ENCODE measurements at regions not wholly inside any gene's neighbourhood (a gene's known extent, or its start where the extent isn't known, plus 50 kb on each side); places are given as distances from the start of the nearest gene placed in this dataset.

GRCh38 chr9:86644675-86645034 lies 290.4 kb upstream of the TUT7 start:
- Histone ChIP-seq H3K79me2 (ENCODE audit: control insufficient read depth, insufficient read depth, low read length) (no peaks in the 10 kb centered on the region), H4K20me1 (ENCODE audit: control insufficient read depth, insufficient read depth, low read length, poor library complexity, severe bottlenecking) (no peaks in the 10 kb centered on the region), H3K27me3 (replicated peaks in 1 of 4; ENCODE audit: control extremely low read depth in 1 of 4, control insufficient read depth in 3 of 4, insufficient read depth in 4 of 4, low read length in 3 of 4) (no peaks in the 10 kb centered on the region), H3K4me2 (replicated peaks; ENCODE audit: low read depth, low read length, poor library complexity, severe bottlenecking) (no peak overlapping the region), H2AFZ (ENCODE audit: insufficient read depth, low read depth, low read length, poor library complexity, severe bottlenecking) (no peak overlapping the region), H3K9me3 (ENCODE audit: control extremely low read depth in 1 of 3, control insufficient read depth in 2 of 3, insufficient read depth in 1 of 3, low read length in 2 of 3) (no peaks in the 10 kb centered on the region), H3K36me3 (replicated peaks in 1 of 2; ENCODE audit: control extremely low read depth in 1 of 2, control insufficient read depth in 1 of 2, extremely low read depth in 1 of 2, insufficient read depth in 2 of 2, low read length in 1 of 2) (no peaks in the 10 kb centered on the region), H3K27ac (ENCODE audit: low read length in 2 of 2) (no peak overlapping the region), H3K4me3 (ENCODE audit: control extremely low read depth in 1 of 5, extremely low read depth in 1 of 5, insufficient read depth in 1 of 5, low read depth in 2 of 5, low read length in 4 of 5) (no peak overlapping the region), H3K9ac (ENCODE audit: low read length) (no peak overlapping the region), H3K4me1 (ENCODE audit: control insufficient read depth in 2 of 2, insufficient read depth in 2 of 2, low read length in 2 of 2) (no peaks in the 10 kb centered on the region)
- ATAC-seq (ENCODE audit: low read depth) (no peak), DNase-seq (no peak)
- Mint-ChIP-seq H3K27ac (no peak overlapping the region), H3K9me3 (ENCODE audit: insufficient read depth) (no peaks in the 10 kb centered on the region), H3K4me3 (no peak overlapping the region), H3K27me3 (peaks cover 4% of the 10 kb centered on the region), H3K4me1 (no peaks in the 10 kb centered on the region)
- intact Hi-C loops (cut with micrococcal nuclease), result no loop called here
- ChIA-PET POLR2A (no interaction called here), CTCF (no interaction called here)
- TF ChIP-seq, protein P1, sequence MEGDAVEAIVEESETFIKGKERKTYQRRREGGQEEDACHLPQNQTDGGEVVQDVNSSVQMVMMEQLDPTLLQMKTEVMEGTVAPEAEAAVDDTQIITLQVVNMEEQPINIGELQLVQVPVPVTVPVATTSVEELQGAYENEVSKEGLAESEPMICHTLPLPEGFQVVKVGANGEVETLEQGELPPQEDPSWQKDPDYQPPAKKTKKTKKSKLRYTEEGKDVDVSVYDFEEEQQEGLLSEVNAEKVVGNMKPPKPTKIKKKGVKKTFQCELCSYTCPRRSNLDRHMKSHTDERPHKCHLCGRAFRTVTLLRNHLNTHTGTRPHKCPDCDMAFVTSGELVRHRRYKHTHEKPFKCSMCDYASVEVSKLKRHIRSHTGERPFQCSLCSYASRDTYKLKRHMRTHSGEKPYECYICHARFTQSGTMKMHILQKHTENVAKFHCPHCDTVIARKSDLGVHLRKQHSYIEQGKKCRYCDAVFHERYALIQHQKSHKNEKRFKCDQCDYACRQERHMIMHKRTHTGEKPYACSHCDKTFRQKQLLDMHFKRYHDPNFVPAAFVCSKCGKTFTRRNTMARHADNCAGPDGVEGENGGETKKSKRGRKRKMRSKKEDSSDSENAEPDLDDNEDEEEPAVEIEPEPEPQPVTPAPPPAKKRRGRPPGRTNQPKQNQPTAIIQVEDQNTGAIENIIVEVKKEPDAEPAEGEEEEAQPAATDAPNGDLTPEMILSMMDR (IDR thresholded peaks at IDR 0.05), result no peak
- TF ChIP-seq EZH2 (IDR thresholded peaks at IDR 0.05; ENCODE audit: borderline replicate concordance, insufficient read depth, low read depth, low read length, poor library complexity, severe bottlenecking), result no peak
- no CpG with 5 or more reads among the region's 4 CpGs for WGBS (ENCODE audit: insufficient coverage)

- intact Hi-C loops (cut with micrococcal nuclease), result no loop called here
- ChIA-PET POLR2A (no interaction called here), CTCF (no interaction called here)
- no peaks in the 10 kb centered on the region for H3K27me3 ChIP-seq (replicated peaks in 1 of 4; ENCODE audit: control extremely low read depth in 1 of 4, control insufficient read depth in 3 of 4, insufficient read depth in 4 of 4, low read length in 3 of 4)
- no peak overlapping the region for H3K4me3 Mint-ChIP-seq
- H4K20me1 ChIP-seq (ENCODE audit: control insufficient read depth, insufficient read depth, low read length, poor library complexity, severe bottlenecking), result no peaks in the 10 kb centered on the region
- H3K79me2 ChIP-seq (ENCODE audit: control insufficient read depth, insufficient read depth, low read length), result no peaks in the 10 kb centered on the region
- H2AFZ ChIP-seq (ENCODE audit: insufficient read depth, low read depth, low read length, poor library complexity, severe bottlenecking), result no peak overlapping the region
- 92% methylated on average over 4 of the region's 7 CpGs for WGBS (ENCODE audit: insufficient coverage)
- ATAC-seq (ENCODE audit: low read depth), result no peak
- no peak for DNase-seq
- no peaks in the 10 kb centered on the region for H3K9me3 ChIP-seq (ENCODE audit: control extremely low read depth in 1 of 3, control insufficient read depth in 2 of 3, insufficient read depth in 1 of 3, low read length in 2 of 3)
- no peak overlapping the region for H3K4me3 ChIP-seq (ENCODE audit: control extremely low read depth in 1 of 5, extremely low read depth in 1 of 5, insufficient read depth in 1 of 5, low read depth in 2 of 5, low read length in 4 of 5)
- H3K27ac Mint-ChIP-seq, result no peak overlapping the region
- TF ChIP-seq, protein P1 (IDR thresholded peaks at IDR 0.05), result no peak
- TF ChIP-seq EZH2 (IDR thresholded peaks at IDR 0.05; ENCODE audit: borderline replicate concordance, insufficient read depth, low read depth, low read length, poor library complexity, severe bottlenecking), result no peak
- H3K4me2 ChIP-seq (replicated peaks; ENCODE audit: low read depth, low read length, poor library complexity, severe bottlenecking), result no peak overlapping the region
- no peaks in the 10 kb centered on the region for H3K4me1 ChIP-seq (ENCODE audit: control insufficient read depth in 2 of 2, insufficient read depth in 2 of 2, low read length in 2 of 2)
- no peak overlapping the region for H3K9ac ChIP-seq (ENCODE audit: low read length)
- H3K9me3 Mint-ChIP-seq (ENCODE audit: insufficient read depth), result no peaks in the 10 kb centered on the region
- peaks cover 4% of the 10 kb centered on the region for H3K27me3 Mint-ChIP-seq
- H3K27ac ChIP-seq (ENCODE audit: low read length in 2 of 2), result no peak overlapping the region
- no peaks in the 10 kb centered on the region for H3K4me1 Mint-ChIP-seq
- no peaks in the 10 kb centered on the region for H3K36me3 ChIP-seq (replicated peaks in 1 of 2; ENCODE audit: control extremely low read depth in 1 of 2, control insufficient read depth in 1 of 2, extremely low read depth in 1 of 2, insufficient read depth in 2 of 2, low read length in 1 of 2)
Observed at GRCh38 chr9:86643946-86644674, 289.9 kb upstream of the TUT7 start.
